Sigmoid colon (tissue), 4 donors: ENCODE measurements at regions not wholly inside any gene's neighbourhood (a gene's known extent, or its start where the extent isn't known, plus 50 kb on each side); places are given as distances from the start of the nearest gene placed in this dataset.

Experiments
- POLR2AphosphoS5 ChIP-seq, 4 donors: sonication (generic); formaldehyde crosslinking; IDR thresholded peaks; one replicate each; pipeline ENCODE4 v1.6.1; 2017; ENCODE audit warnings: antibody characterized with exemption in 4 of 4
- TF ChIP-seq, protein P1 (sequence below), 4 experiments: fragments of 450-650 bp in 3 of 4; fragments of 200-600 bp in 1 of 4; IDR thresholded peaks; one replicate each; pipeline ENCODE4 v1.5.1; 2016 to 2019; ENCODE audit warnings: antibody characterized with exemption in 4 of 4, mild to moderate bottlenecking in 3 of 4, moderate library complexity in 2 of 4

DNA sequence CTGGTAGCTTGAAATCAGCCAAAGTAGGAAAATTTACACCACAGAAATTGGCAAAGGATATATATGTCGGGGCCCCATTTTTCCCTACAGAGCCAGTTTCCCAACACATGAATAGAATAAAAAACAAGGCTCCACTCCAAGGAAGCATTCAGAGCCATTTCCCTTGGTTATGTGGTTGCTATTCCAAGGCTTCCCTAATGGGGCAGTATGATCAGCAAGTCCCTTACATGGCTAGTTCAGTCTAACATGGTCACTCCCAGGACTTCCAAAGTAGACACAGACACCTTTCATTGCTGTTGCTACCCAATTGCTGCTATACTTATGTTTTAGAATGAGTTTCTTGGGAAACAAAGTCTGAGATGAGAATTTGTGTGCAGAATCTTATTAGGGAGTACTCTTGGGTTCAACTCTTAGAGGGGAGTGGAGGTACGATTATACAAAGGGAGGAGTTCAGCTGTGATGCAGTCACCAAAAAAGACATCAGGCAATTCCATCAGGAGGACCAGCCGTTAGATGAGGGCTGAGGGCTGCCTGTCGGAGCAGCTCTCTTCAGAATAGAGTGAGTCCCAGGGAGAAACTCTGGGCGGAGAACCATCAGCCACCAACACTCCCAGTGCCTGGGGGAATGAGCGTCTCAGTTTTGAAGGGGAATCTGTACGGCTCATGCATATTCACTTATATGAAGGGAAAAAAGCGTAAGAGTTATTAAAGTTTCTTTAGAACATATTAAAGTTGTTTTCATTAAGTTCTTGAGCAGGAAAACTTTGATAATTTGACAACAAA lies 92.9 kb downstream of the C21orf91 start:
- TF ChIP-seq, protein P1, sequence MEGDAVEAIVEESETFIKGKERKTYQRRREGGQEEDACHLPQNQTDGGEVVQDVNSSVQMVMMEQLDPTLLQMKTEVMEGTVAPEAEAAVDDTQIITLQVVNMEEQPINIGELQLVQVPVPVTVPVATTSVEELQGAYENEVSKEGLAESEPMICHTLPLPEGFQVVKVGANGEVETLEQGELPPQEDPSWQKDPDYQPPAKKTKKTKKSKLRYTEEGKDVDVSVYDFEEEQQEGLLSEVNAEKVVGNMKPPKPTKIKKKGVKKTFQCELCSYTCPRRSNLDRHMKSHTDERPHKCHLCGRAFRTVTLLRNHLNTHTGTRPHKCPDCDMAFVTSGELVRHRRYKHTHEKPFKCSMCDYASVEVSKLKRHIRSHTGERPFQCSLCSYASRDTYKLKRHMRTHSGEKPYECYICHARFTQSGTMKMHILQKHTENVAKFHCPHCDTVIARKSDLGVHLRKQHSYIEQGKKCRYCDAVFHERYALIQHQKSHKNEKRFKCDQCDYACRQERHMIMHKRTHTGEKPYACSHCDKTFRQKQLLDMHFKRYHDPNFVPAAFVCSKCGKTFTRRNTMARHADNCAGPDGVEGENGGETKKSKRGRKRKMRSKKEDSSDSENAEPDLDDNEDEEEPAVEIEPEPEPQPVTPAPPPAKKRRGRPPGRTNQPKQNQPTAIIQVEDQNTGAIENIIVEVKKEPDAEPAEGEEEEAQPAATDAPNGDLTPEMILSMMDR (IDR thresholded peaks at IDR 0.05): no peak
- no peak for TF ChIP-seq POLR2AphosphoS5 (IDR thresholded peaks at IDR 0.05)
